Smooth muscle cell (in vitro differentiated cells): ENCODE measurements at regions not wholly inside any gene's neighbourhood (a gene's known extent, or its start where the extent isn't known, plus 50 kb on each side); places are given as distances from the start of the nearest gene placed in this dataset.
"Not testable (repeated sequence)": the region's sequence is repeated elsewhere in the genome, so short reads cannot be mapped to it uniquely, and the experiment has no call there.

ENCODE experiments used
- DNase-seq: peaks from one replicate; lab custom pipeline; 2025; ENCODE audit not compliant: unreplicated experiment; lab: John Stamatoyannopoulos, UW
- H2AFZ ChIP-seq: fragments of 200-600 bp; sonication (generic); 2 replicates; pipeline ENCODE4 v1.6.0; 2016; ENCODE audit warnings: antibody characterized with exemption, low read depth, mild to moderate bottlenecking
- H3F3A ChIP-seq: fragments of 200-600 bp; sonication (generic); 2 replicates; pipeline ENCODE4 v1.6.0; 2017; ENCODE audit warnings: antibody characterized with exemption, low read depth
- H3K27ac ChIP-seq: fragments of 200-600 bp; sonication (generic); 2 replicates; pipeline ENCODE4 v1.5.1; 2016; ENCODE audit warnings: low read depth, mild to moderate bottlenecking
- H3K27me3 ChIP-seq: fragments of 200-600 bp; sonication (generic); 2 replicates; pipeline ENCODE4 v1.6.1; 2016; ENCODE audit warnings: low read depth, mild to moderate bottlenecking
- H3K36me3 ChIP-seq: fragments of 200-600 bp; sonication (generic); 2 replicates; pipeline ENCODE4 v1.5.1; 2016; ENCODE audit warnings: low read depth
- H3K4me1 ChIP-seq: fragments of 200-600 bp; sonication (generic); 2 replicates; pipeline ENCODE4 v1.5.1; 2016; ENCODE audit warnings: low read depth
- H3K4me2 ChIP-seq: fragments of 200-600 bp; sonication (generic); 2 replicates; pipeline ENCODE4 v1.6.0; 2016; ENCODE audit warnings: mild to moderate bottlenecking
- H3K4me3 ChIP-seq: fragments of 200-600 bp; sonication (generic); 2 replicates; pipeline ENCODE4 v1.5.1; 2016; ENCODE audit warnings: mild to moderate bottlenecking
- H3K79me2 ChIP-seq: fragments of 200-600 bp; sonication (generic); 2 replicates; pipeline ENCODE4 v1.6.0; 2016; ENCODE audit warnings: low read depth, mild to moderate bottlenecking
- H3K9ac ChIP-seq: fragments of 200-600 bp; sonication (generic); 2 replicates; pipeline ENCODE4 v1.6.0; 2016; ENCODE audit warnings: low read depth
- H3K9me3 ChIP-seq: fragments of 200-600 bp; sonication (generic); replicated peaks from 2 replicates; pipeline ENCODE4 v1.5.1; 2016; ENCODE audit warnings: low read depth
- H4K20me1 ChIP-seq: fragments of 200-600 bp; sonication (generic); 2 replicates; pipeline ENCODE4 v1.6.0; 2016; ENCODE audit warnings: low read depth
- WGBS: methylation state at CpG from one replicate; pipeline ENCODE4 v1.1.7; 2016; ENCODE audit warnings: low lambda C conversion rate; 5-methylcytosine and 5-hydroxymethylcytosine counted together
- TF ChIP-seq, protein P1 (sequence below): fragments of 200-600 bp; sonication (generic); IDR thresholded peaks from 2 replicates; pipeline ENCODE4 v1.5.1; 2017; ENCODE audit warnings: borderline replicate concordance, mild to moderate bottlenecking, antibody characterized with exemption; ENCODE audit not compliant: insufficient read depth, poor library complexity, severe bottlenecking

DNA sequence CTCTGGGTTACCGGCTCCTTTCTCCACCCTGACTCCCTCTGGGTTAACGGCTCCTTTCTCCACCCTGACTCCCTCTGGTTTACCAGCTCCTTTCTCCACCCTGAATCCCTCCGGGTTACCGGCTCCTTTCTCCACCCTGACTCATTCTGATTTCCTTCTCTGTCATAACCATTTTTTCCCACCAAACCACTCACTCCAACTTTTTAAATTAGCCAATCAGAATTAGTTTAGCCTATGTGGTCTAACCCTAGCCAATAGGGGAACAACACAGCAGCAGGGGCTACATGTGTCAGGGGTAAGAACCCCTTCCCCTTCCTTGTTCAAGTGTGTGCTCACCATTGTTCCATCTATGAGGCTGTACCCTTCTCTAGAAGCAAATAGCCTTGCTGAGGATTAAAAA, 98.4 kb upstream of the RBM19 start:
- no peak overlapping the region for H3K4me2 ChIP-seq
- WGBS: 13% methylated on average over 4 of the region's 4 CpGs
- no peaks in the 10 kb centered on the region for H3F3A ChIP-seq
- H3K79me2 ChIP-seq: no peaks in the 10 kb centered on the region
- TF ChIP-seq, protein P1, sequence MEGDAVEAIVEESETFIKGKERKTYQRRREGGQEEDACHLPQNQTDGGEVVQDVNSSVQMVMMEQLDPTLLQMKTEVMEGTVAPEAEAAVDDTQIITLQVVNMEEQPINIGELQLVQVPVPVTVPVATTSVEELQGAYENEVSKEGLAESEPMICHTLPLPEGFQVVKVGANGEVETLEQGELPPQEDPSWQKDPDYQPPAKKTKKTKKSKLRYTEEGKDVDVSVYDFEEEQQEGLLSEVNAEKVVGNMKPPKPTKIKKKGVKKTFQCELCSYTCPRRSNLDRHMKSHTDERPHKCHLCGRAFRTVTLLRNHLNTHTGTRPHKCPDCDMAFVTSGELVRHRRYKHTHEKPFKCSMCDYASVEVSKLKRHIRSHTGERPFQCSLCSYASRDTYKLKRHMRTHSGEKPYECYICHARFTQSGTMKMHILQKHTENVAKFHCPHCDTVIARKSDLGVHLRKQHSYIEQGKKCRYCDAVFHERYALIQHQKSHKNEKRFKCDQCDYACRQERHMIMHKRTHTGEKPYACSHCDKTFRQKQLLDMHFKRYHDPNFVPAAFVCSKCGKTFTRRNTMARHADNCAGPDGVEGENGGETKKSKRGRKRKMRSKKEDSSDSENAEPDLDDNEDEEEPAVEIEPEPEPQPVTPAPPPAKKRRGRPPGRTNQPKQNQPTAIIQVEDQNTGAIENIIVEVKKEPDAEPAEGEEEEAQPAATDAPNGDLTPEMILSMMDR: no peak
- no peaks in the 10 kb centered on the region for H3K4me1 ChIP-seq
- H3K4me3 ChIP-seq: no peak overlapping the region
- no peak overlapping the region for H3K27ac ChIP-seq
- DNase-seq: no peak
- H3K9ac ChIP-seq: no peak overlapping the region
- H3K36me3 ChIP-seq: no peaks in the 10 kb centered on the region
- H2AFZ ChIP-seq: no peak overlapping the region
- no peaks in the 10 kb centered on the region for H4K20me1 ChIP-seq
- peaks cover 51% of the 10 kb centered on the region for H3K27me3 ChIP-seq
- no peaks in the 10 kb centered on the region for H3K9me3 ChIP-seq

DNA sequence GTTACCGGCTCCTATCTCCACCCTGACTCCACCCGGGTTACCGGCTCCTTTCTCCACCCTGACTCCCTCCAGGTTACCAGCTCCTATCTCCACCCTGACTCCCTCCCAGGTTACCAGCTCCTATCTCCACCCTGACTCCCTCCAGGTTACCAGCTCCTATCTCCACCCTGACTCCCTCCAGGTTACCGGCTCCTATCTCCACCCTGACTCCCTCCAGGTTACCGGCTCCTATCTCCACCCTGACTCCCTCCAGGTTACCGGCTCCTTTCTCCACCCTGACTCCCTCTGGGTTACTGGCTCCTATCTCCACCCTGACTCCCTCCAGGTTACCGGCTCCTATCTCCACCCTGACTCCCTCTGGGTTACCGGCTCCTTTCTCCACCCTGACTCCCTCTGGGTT, 97.9 kb upstream of the RBM19 start:
- not testable (repeated sequence) for H3K4me3 ChIP-seq, H4K20me1 ChIP-seq, DNase-seq, H3K36me3 ChIP-seq, H2AFZ ChIP-seq, H3K4me2 ChIP-seq, H3K27ac ChIP-seq, H3K4me1 ChIP-seq, H3K9me3 ChIP-seq, H3K9ac ChIP-seq, H3F3A ChIP-seq, H3K79me2 ChIP-seq
- WGBS: 3% methylated on average over 6 of the region's 8 CpGs
- H3K27me3 ChIP-seq: peaks cover 51% of the 10 kb centered on the region

DNA sequence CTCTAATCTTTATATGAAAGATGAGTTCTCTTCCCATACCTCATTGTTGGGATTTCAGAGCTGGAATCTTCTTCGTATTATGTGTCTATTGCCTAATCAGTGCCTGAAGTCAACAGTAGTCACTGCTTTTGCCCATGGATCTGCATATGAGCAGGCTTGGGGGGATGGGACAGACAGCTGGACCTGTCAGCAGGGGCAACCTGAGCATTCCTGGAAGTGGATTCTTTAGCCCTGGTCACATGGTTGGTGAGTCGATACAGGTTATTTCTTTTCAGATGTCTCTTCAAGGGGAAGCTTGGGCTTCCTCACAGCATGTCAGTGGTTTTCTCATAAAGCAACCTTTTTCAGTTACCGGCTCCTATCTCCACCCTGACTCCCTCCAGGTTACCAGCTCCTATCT, 97.3 kb upstream of the RBM19 start:
- TF ChIP-seq, protein P1: no peak
- 19% methylated on average over 3 of the region's 3 CpGs for WGBS

DNA sequence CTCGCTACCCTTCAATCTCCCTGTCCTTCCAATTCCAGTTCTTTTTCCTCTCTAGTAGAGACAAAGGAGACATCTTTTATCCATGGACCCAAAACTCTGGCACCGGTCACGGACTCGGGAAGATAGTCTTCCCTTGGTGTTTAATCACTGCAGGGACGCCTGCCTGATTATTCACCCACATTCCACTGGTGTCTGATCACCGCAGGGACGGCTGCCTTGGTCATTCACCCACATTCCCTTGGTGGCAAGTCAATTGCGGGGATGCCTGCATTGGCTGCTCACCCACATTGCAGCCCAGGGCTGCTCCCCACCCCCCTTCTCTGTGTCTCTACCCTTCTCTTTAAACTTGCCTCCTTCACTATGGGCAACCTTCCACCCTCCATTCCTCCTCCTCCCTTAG, 90.2 kb upstream of the RBM19 start:
- H3F3A ChIP-seq, H3K36me3 ChIP-seq, H3K4me2 ChIP-seq, H3K27ac ChIP-seq, H4K20me1 ChIP-seq, H3K9ac ChIP-seq, H3K4me3 ChIP-seq, H3K9me3 ChIP-seq, H2AFZ ChIP-seq, H3K79me2 ChIP-seq, H3K27me3 ChIP-seq, DNase-seq, H3K4me1 ChIP-seq: not testable (repeated sequence)
- 64% methylated on average over 8 of the region's 8 CpGs for WGBS

More for the DNA sequence above, 97.3 kb upstream of the RBM19 start:
- H3F3A ChIP-seq: no peaks in the 10 kb centered on the region
- no peak overlapping the region for H2AFZ ChIP-seq
- no peak overlapping the region for H3K4me2 ChIP-seq
- no peaks in the 10 kb centered on the region for H3K36me3 ChIP-seq
- H3K27me3 ChIP-seq: peaks cover 45% of the 10 kb centered on the region
- H3K4me3 ChIP-seq: no peak overlapping the region
- no peaks in the 10 kb centered on the region for H3K9me3 ChIP-seq
- no peak overlapping the region for H3K27ac ChIP-seq
- H3K9ac ChIP-seq: no peak overlapping the region
- no peaks in the 10 kb centered on the region for H3K4me1 ChIP-seq
- no peak for DNase-seq
- no peaks in the 10 kb centered on the region for H4K20me1 ChIP-seq
- H3K79me2 ChIP-seq: no peaks in the 10 kb centered on the region

DNA sequence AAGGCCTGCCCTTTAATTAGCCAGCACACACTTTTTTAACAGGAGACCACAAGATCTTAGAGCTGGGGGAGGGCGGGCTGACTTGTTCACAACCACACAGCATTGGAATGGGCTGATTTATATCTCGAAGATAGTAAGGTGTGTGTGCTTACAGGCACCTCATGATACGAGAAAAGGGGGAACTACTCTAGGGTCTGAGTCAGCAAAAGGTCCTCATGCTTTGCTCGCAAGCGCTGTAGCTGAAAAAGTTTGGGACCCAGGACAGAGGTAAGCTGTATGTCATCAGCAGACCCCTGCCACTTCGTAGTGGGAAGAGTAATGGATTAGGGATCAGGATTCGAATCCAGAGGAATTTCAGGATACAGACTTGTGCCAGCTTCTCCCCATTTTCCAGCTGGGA, 88.9 kb upstream of the RBM19 start:
- DNase-seq: no peak
- Histone ChIP-seq H3K79me2 (no peaks in the 10 kb centered on the region), H3K27me3 (no peaks in the 10 kb centered on the region), H3K4me1 (no peaks in the 10 kb centered on the region), H2AFZ (no peak overlapping the region), H3K36me3 (no peaks in the 10 kb centered on the region), H3K4me2 (no peak overlapping the region), H4K20me1 (no peaks in the 10 kb centered on the region), H3K27ac (no peak overlapping the region), H3K9ac (no peak overlapping the region), H3F3A (no peaks in the 10 kb centered on the region), H3K4me3 (no peak overlapping the region), H3K9me3 (no peaks in the 10 kb centered on the region)
- TF ChIP-seq, protein P1: no peak
- WGBS: 76% methylated on average over 7 of the region's 7 CpGs
